IPS DF 19.7 (cell line): ENCODE measurements at regions not wholly inside any gene's neighbourhood (a gene's known extent, or its start where the extent isn't known, plus 50 kb on each side); places are given as distances from the start of the nearest gene placed in this dataset.
A peak's percentile ranks its signal among the peaks of the same experiment; 100 is the strongest.

Source experiments
- DNase-seq: peaks from one replicate; pipeline ENCODE4 v3.0.0-alpha.2; 2013; ENCODE audit warnings: low read depth, low spot score

GRCh38 chr12:84807249-84807648, 105.3 kb downstream of the SLC6A15 start:
- DNase-seq = no peak

- DNase-seq = peak; percentile 88
Measured at GRCh38 chr12:84805474-84805858, 107.1 kb downstream of the SLC6A15 start.

- no peak for DNase-seq
Measured at GRCh38 chr12:84804691-84805473, 107.7 kb downstream of the SLC6A15 start.

GRCh38 chr12:84803661-84804060, 108.9 kb downstream of the SLC6A15 start:
- DNase-seq = no peak

GRCh38 chr12:84802161-84802560, 110.4 kb downstream of the SLC6A15 start:
- DNase-seq = no peak

GRCh38 chr12:84793558-84794367, 118.8 kb downstream of the SLC6A15 start:
- no peak for DNase-seq

- no peak for DNase-seq
Measured at GRCh38 chr12:84791444-84791843, 121.2 kb downstream of the SLC6A15 start.

- no peak for DNase-seq
Measured at GRCh38 chr12:84789184-84789583, 123.4 kb downstream of the SLC6A15 start.

GRCh38 chr12:84787253-84787652, 125.3 kb downstream of the SLC6A15 start:
- DNase-seq = no peak

GRCh38 chr12:84786622-84787021, 126.0 kb downstream of the SLC6A15 start:
- no peak for DNase-seq

- no peak for DNase-seq
Measured at GRCh38 chr12:84785951-84786350, 126.6 kb downstream of the SLC6A15 start.

GRCh38 chr12:84785281-84785680, 127.3 kb downstream of the SLC6A15 start:
- DNase-seq = no peak

GRCh38 chr12:84779169-84779568, 133.4 kb downstream of the SLC6A15 start:
- DNase-seq = no peak

GRCh38 chr12:84772281-84772680, 140.3 kb downstream of the SLC6A15 start:
- DNase-seq = no peak

GRCh38 chr12:84767079-84767478, 145.5 kb downstream of the SLC6A15 start:
- DNase-seq = no peak

GRCh38 chr12:84766375-84766774, 146.2 kb downstream of the SLC6A15 start:
- DNase-seq = no peak

- no peak for DNase-seq
Measured at GRCh38 chr12:84764001-84764400, 148.6 kb downstream of the SLC6A15 start.

GRCh38 chr12:84763107-84763506, 149.5 kb downstream of the SLC6A15 start:
- DNase-seq = no peak

- DNase-seq = no peak
Measured at GRCh38 chr12:84760091-84760865, 152.3 kb downstream of the SLC6A15 start.

GRCh38 chr12:84757978-84758377, 154.6 kb downstream of the SLC6A15 start:
- DNase-seq = no peak

GRCh38 chr12:84756961-84757360, 155.6 kb downstream of the SLC6A15 start:
- no peak for DNase-seq

- DNase-seq = no peak
Measured at GRCh38 chr12:84745127-84745526, 167.5 kb downstream of the SLC6A15 start.
